HG02884 (cell line): ENCODE measurements at regions not wholly inside any gene's neighbourhood (a gene's known extent, or its start where the extent isn't known, plus 50 kb on each side); places are given as distances from the start of the nearest gene placed in this dataset.
"Not testable (repeated sequence)": the region's sequence is repeated elsewhere in the genome, so short reads cannot be mapped to it uniquely, and the experiment has no call there.

ENCODE experiments used
- ATAC-seq: cut with Tn5 transposase; IDR thresholded peaks from one replicate; pipeline ENCODE4 v1.9.1; 2021; ENCODE audit warnings: mild to moderate bottlenecking, moderate library complexity; ENCODE audit not compliant: unreplicated experiment

DNA sequence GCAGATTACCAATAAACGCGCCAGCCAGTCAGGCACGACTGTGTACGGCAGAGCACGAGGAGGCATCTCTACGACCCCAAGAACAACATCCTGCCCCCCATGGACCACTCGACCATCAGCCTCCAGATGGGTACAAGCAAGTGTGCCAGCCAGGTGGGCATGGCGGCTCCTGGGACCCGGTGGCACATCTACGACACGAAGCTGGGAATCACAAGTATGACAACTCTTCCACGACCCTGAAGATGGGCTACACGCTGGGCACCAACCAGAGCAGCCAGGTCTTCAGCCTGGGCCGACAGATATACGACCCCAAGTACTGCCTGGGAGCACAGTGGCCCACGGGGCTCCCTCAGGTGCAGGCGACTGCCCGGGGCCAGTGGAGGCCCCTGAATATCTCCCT is 217.6 kb downstream of the POTED start:
- ATAC-seq, result no peak

DNA sequence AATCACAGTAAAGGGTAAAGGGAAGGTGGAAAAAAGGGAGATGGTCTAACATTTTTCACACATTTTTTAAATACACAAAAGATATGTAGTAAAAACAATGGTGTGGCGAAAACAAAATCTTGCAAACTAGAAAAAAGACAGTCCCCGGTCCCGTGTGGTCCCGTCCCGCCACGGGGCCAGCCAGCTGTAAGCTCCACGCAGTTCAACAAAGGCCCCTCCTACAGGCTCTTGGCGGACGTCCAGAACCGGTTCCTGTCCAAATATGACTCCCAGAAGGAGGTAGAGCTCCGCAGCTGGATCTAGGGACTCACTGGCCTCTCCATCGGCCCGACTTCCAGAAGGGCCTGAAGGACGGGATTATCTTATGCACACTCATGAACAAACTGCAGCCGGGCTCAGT is 216.9 kb downstream of the POTED start:
- not testable (repeated sequence) for ATAC-seq

GRCh38 chr21:13825218-13825778 is 215.7 kb downstream of the POTED start:
- ATAC-seq, result not testable (repeated sequence)

- ATAC-seq, result not testable (repeated sequence)
These were observed 210.7 kb downstream of the POTED start for GRCh38 chr21:13820286-13820685.

DNA sequence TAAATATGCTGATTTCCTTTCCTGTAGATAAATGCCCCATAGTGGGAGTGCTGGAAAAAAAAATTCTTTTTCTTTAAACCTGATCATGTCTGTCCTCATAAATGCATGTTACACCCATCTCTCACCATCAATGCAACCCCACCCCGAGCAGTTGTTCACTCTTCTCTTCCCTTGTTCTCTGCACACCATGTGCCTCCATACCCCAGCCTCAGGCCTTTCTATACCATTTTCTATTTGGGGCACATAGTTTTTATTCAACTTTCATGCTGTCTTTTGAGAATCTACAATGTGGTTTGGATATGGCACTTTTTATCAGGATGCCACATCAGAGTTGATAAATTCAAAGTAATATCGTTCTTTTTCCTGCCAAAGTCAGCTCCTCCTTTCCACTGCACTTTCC is 202.6 kb downstream of the POTED start:
- not testable (repeated sequence) for ATAC-seq

DNA sequence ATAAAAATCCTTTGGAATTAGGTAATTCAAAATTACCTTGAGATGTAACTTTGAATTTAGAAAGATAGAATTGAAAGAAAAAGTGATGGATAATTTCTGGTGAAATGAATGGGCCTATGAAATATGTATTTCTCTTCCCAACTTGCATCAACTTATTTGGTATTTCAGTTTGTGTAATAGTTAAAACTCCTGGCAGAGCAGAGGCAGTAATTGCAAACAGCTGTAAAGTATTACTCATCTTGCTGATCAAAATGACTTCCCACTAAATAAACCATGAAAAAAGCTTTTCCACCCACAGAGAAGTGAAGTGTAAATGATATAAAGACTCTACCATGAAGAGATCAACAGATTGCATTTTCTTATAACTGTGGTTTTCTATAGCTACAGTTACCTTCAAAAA is 201.0 kb downstream of the POTED start:
- not testable (repeated sequence) for ATAC-seq

DNA sequence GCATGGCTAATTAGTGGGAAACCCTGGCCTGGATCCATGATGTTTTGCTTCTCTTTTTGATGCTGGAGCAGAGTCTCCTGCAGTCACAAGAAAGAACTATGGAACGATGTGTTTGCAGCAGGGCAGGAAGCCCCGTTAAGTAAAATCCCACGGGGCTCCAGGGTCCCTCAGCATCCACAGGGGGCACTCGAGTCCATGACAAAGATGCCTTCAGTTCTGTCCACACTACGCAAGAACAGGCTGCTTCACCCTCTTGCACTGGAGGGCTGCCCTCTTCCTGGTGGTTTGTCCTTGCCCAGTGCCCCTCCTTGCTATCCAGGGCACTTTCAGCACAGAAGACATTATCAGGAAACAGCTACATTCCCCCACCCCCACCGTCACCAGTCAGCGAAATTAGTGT is 196.9 kb downstream of the POTED start:
- not testable (repeated sequence) for ATAC-seq

GRCh38 chr21:13802757-13803156 is 193.2 kb downstream of the POTED start:
- not testable (repeated sequence) for ATAC-seq
